ENCODE measurements at regions not wholly inside any gene's neighbourhood (a gene's known extent, or its start where the extent isn't known, plus 50 kb on each side); places are given as distances from the start of the nearest gene placed in this dataset.
"Not testable (repeated sequence)": the region's sequence is repeated elsewhere in the genome, so short reads cannot be mapped to it uniquely, and the experiment has no call there.

GRCh38 chr19:5285311-5285710 lies 55.3 kb downstream of the PTPRS start:
- ATAC-seq (ENCODE audit: low FRiP score) (no peak), DNase-seq (ENCODE audit: low spot score) (no peak)
- TF ChIP-seq CTCF (IDR thresholded peaks at IDR 0.05) = no peak

- no peak for TF ChIP-seq CTCF (IDR thresholded peaks at IDR 0.05)
- ATAC-seq (ENCODE audit: low FRiP score) = no peak
Observed at GRCh38 chr19:5282901-5283300, 57.7 kb downstream of the PTPRS start.

GRCh38 chr19:5281588-5281987 lies 59.0 kb downstream of the PTPRS start:
- DNase-seq (ENCODE audit: low spot score) = no peak
- peak; percentile 61 for ATAC-seq (ENCODE audit: low FRiP score)
- no peak for TF ChIP-seq CTCF (IDR thresholded peaks at IDR 0.05)

More at GRCh38 chr19:5282901-5283300, 57.7 kb downstream of the PTPRS start:
- no peak for DNase-seq (ENCODE audit: low spot score)

GRCh38 chr19:5275668-5276067 lies 64.9 kb downstream of the PTPRS start:
- not testable (repeated sequence) for ATAC-seq (ENCODE audit: low FRiP score)

GRCh38 chr19:5273782-5274181 lies 66.8 kb downstream of the PTPRS start:
- DNase-seq (ENCODE audit: low spot score) (no peak), ATAC-seq (ENCODE audit: low FRiP score) (no peak)
- TF ChIP-seq CTCF (IDR thresholded peaks at IDR 0.05) = no peak

More at GRCh38 chr19:5275668-5276067, 64.9 kb downstream of the PTPRS start:
- DNase-seq (ENCODE audit: low spot score) = not testable (repeated sequence)

- ATAC-seq (ENCODE audit: low FRiP score) (no peak), DNase-seq (ENCODE audit: low spot score) (no peak)
- TF ChIP-seq CTCF (IDR thresholded peaks at IDR 0.05) = no peak
Observed at GRCh38 chr19:5271145-5271544, 69.5 kb downstream of the PTPRS start.

GRCh38 chr19:5269926-5270325 lies 70.7 kb downstream of the PTPRS start:
- ATAC-seq (ENCODE audit: low FRiP score) (no peak), DNase-seq (ENCODE audit: low spot score) (no peak)
- TF ChIP-seq CTCF (IDR thresholded peaks at IDR 0.05) = no peak

- no peak for TF ChIP-seq CTCF (IDR thresholded peaks at IDR 0.05)
- ATAC-seq (ENCODE audit: low FRiP score) = no peak
- DNase-seq (ENCODE audit: low spot score) = no peak
Observed at GRCh38 chr19:5269279-5269678, 71.3 kb downstream of the PTPRS start.
